ENCODE measurements at regions not wholly inside any gene's neighbourhood (a gene's known extent, or its start where the extent isn't known, plus 50 kb on each side); places are given as distances from the start of the nearest gene placed in this dataset.
A peak's percentile ranks its signal among the peaks of the same experiment; 100 is the strongest.
"Not testable (repeated sequence)": the region's sequence is repeated elsewhere in the genome, so short reads cannot be mapped to it uniquely, and the experiment has no call there.

GRCh38 chr6:11380549-11380948 is 148.1 kb upstream of the NEDD9 start:
- DNase-seq = no peak

GRCh38 chr6:11379805-11380204 is 147.3 kb upstream of the NEDD9 start:
- no peak for DNase-seq

GRCh38 chr6:11378639-11379038 is 146.2 kb upstream of the NEDD9 start:
- DNase-seq = no peak

GRCh38 chr6:11374036-11375010 is 141.9 kb upstream of the NEDD9 start:
- DNase-seq = no peak

GRCh38 chr6:11373208-11373607 is 140.7 kb upstream of the NEDD9 start:
- DNase-seq = no peak

DNA sequence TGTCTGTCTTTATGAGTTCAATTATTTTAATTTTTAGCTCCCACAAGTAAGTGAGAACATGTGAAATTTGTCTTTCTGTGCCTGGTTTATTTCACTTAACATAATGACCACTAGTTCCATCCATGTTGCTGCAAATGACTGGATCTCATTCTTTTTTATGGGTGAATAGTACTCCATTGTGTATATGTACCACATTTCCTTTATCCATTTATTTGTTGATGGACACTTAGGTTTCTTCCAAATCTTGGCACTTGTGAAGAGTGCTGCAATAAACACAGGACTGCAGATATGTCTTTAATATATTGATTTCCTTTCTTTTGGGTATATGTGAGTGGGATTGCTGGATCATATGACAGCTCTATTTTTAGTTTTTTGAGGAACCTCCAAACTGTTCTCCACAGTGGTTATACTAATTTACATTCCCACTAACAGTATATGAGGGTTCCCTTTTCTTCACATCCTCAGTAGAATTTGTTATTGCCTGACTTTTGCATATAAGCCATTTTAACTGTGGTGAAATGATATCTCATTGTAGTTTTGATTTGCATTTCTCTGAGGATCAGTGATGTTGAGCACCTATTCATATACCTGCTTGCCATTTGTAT is 139.8 kb upstream of the NEDD9 start:
- DNase-seq = not testable (repeated sequence)

DNA sequence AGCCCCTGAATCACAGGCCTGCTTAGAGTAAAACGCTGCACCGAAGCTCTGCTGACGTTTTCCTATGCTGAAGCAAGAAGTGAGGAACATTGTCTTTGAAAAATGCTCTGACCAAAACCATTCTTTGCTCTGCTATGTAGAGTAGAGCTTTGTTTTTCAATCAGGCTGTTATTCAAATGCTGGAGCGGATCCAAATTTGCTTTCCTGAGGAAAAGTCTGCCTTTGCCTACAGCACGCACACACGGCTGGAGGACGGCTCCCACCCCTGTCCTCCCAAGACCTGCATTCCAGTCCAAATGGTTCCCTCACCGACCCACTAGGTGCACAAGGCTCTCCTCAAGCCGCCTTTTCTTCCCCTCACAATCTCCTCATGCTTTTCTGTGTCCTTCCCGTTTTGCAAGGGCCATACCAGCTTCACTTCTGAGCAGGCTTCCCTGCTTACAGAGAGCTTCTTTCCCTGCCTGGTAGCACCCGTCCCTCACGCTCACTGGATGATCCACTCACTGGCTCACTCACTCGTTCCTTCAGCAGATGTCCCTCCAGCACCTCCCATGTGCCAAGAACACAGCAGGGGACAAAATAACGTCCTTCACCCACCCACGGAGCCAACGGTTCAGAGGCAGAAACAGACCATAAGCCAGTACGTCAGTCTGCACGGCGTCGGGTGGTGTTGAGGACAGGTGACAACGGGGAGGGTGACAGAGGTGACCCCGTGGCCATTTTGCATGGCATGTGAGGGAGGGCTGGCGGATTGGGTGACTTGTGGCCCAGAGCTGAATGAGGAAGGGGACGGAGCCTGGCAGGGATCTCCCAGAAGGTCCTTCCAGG is 137.9 kb upstream of the NEDD9 start:
- DNase-seq = no peak

DNA sequence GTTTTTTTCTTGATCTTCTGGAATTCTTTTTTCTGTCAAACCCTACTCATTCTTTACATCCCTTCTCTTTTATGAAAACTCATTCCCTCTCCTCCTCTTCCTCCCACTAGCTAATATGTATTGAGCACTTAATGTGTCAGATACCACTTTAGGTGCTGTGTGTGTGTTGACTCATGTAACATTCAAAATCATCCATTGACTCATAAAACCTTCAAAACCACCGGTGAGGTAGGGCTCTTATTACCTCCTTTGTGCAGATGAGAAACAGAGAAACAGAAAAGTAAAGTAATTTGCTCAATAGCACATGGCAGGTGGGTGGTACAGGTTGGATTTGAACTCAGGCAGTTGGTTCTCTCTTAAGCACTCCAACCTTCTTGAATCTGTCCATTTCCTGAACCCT is 136.3 kb upstream of the NEDD9 start:
- DNase-seq = no peak

DNA sequence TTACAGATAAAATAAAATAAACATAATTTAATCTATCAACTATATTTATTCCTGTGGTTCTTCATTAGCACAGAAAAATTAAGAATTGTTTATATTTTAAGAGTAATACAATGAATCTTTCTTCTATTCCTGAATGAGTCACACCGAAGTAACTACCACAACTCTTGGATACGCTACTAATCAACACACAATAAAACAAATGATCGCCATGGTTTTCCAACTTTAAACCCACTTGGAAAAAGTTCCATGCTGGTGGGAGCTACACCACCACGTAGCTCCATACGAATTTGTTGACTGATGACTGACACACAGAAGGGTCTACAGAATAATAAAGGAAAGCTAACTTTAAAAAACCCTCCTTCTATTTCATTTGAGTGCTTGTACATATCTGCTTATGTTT is 135.8 kb upstream of the NEDD9 start:
- DNase-seq = no peak

- DNase-seq = no peak
These were observed 135.3 kb upstream of the NEDD9 start for GRCh38 chr6:11367638-11368199.

DNA sequence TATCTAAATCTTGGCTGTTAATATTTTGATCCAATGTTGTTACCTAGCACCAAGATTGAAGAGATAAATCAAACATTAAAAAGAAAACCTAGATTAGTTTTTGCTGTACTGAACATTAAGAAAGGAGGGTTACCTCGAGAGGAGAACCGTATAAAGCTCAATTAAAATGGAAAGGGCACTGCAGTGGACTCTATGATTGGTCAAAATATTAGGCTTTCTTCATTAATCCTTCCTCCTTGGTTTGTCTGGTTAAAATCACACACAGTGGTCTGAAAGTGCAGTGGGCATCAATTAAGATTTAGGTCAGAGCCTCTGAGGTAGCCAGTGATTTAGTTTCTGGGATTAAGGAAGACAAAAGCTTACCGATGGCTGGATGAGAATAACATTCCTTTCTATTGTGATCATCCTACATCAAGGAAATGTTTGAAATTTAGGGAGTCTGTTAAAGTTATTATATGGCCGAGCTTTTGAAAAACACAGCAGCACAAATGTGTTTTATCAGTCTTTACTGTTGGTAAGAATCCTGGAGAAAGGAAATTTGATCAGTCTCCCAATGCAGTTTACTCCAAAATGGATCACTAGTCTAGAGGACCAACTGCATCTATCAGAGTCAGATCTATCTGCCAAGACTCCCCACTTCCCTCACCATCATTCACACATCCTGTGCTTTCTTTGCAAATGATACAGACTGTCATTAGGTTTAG is 134.6 kb upstream of the NEDD9 start:
- no peak for DNase-seq

DNA sequence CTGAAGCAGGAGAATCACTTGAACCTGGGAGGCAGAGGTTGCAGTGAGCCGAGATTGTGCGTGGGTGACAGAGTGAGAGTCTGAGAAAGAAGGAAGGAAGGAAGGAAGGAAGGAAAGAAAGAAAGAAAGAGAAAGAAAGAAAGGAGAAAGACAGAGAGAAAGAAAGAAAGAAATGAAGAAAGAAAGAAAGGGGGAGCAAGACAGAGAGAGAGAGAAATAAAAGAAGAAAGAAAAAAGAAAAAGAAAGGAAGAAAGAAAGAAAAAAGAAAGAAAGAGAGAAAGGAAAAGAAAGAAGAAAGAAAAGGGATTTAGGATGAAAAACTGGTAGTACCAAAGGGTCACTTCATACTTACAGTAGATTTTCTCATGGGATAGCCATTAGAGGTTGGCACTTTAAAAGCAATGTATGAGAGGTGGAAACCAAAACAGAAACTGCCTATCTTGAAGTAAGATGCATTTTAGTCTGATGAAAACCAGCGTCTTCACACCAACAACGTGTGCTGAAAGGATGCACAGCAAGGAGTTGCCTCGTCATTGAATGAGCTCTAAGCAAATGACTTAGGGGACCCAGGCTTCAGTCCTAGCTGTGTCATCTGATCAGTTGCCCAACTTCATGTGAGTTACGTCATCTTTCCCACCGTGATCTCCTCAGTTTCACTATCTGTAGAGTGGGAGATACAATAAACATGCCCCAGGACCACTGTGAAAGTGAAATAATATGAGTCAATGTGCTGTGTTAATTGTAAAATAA is 133.9 kb upstream of the NEDD9 start:
- DNase-seq = peak; percentile 9

GRCh38 chr6:11364971-11365397 is 132.5 kb upstream of the NEDD9 start:
- DNase-seq = no peak

GRCh38 chr6:11363881-11364576 is 131.6 kb upstream of the NEDD9 start:
- DNase-seq = no peak

GRCh38 chr6:11362564-11362963 is 130.1 kb upstream of the NEDD9 start:
- no peak for DNase-seq

GRCh38 chr6:11358904-11359830 is 126.7 kb upstream of the NEDD9 start:
- no peak for DNase-seq

DNA sequence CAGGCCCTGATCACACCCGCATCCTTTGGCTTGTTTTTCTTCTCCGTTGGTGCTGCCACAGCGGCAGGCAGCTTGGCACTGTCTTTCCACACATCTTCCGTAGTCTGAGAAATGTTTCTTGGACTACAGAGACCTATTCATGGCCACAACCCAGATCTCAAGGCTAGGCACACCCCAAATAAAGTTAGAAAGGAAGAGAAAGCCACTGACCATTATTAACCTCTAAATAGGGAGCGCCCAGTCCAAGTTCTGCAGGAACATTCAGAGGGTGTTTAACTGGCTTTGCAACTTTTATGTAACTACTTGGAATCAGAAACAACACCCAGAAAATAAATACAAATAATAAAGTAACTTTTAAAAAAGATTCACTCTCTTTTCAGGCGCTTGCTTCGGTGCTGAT is 124.8 kb upstream of the NEDD9 start:
- no peak for DNase-seq

GRCh38 chr6:11356404-11357155 is 124.1 kb upstream of the NEDD9 start:
- DNase-seq = no peak

DNA sequence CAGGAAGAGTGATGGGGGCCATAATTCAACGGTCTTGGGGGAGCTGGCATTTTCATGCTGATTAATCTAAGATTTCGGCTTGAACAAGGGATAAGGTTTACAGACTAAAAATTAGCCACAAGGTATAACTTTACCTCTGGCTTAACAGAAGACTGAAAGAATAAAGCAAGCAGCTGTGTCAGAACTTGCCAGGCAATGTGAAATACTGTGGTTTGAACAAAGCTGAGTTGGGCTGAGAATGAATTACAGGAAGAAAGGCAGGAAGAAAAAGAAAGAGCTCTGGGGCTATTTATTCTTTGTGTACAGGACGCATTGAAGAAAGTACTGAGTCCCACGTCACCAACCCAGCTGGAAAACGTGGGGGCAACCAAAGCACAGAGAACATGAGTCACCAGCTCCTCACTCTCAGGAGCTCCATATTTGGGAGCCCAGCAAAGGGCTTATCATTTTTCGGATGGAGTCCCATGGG is 121.5 kb upstream of the NEDD9 start:
- DNase-seq = peak; percentile 17
